SU-DHL-6 (cell line): ENCODE measurements at regions not wholly inside any gene's neighbourhood (a gene's known extent, or its start where the extent isn't known, plus 50 kb on each side); places are given as distances from the start of the nearest gene placed in this dataset.

Experiments
- CTCF ChIP-seq: fragments of 200-600 bp; sonication (generic); IDR thresholded peaks from one replicate; pipeline ENCODE4 v1.5.1; 2017; ENCODE audit warnings: antibody characterized with exemption, mild to moderate bottlenecking, low read length, moderate library complexity; ENCODE audit not compliant: insufficient read depth, poor library complexity, severe bottlenecking
- EZH2phosphoT487 ChIP-seq: fragments of 200-600 bp; sonication (generic), shearing (Covaris generic); conservative IDR thresholded peaks from 2 replicates; pipeline ENCODE4 v1.6.1; 2018; ENCODE audit warnings: mild to moderate bottlenecking, antibody characterized with exemption, low read length, moderate library complexity, mixed read lengths

- TF ChIP-seq CTCF (no peak), EZH2phosphoT487 (no peak)
Observed at GRCh38 chr12:72746048-72746447, 473.9 kb downstream of the TRHDE start.
